HepG2 (cell line): ENCODE measurements at regions not wholly inside any gene's neighbourhood (a gene's known extent, or its start where the extent isn't known, plus 50 kb on each side); places are given as distances from the start of the nearest gene placed in this dataset.

Source experiments
- ATAC-seq: fragments of 200-7000 bp; cut with Tn5 transposase; 3 replicates; pipeline ENCODE4 v1.9.1; 2020; ENCODE audit warnings: mild to moderate bottlenecking, moderate library complexity
- BruUV-seq: library from RNA; stranded (reverse); fragments of 400-500 nt; replicated peaks from 2 replicates; lab custom pipeline; 2021; lab: Mats Ljungman, UMichigan
- CTCF ChIA-PET: fragments of 300-600 bp; formaldehyde crosslinking; extraction: SDS; loops from one replicate; lab custom pipeline; 2021; ENCODE audit warnings: low total read pairs, inconsistent platforms, low intra/inter-chr PET ratio; lab: Yijun Ruan, JAX
- POLR2A ChIA-PET: fragments of 350-600 bp; sonication (Branson Sonifier 250); formaldehyde crosslinking; loops from one replicate; lab custom pipeline; 2020; ENCODE audit warnings: antibody characterized with exemption, inconsistent platforms; lab: Yijun Ruan, JAX
- DNase-seq: peaks from one replicate; pipeline ENCODE4 v3.0.0-alpha.2; 2015; ENCODE audit warnings: low spot score
- FAIRE-seq: peaks from 3 replicates; lab custom pipeline; 2011; peaks lifted over from hg19 to GRCh38; lab: Jason Lieb, UNC
- H2AFZ ChIP-seq: one replicate; pipeline ENCODE4 v1.6.1; 2011; ENCODE audit warnings: low read length, inconsistent platforms
- H3K27ac ChIP-seq: fragments of 300-600 bp; 3 replicates; pipeline ENCODE4 v1.8.0; 2011; ENCODE audit warnings: mixed run types, mild to moderate bottlenecking, mixed read lengths, low read length, inconsistent platforms; ENCODE audit not compliant: insufficient read depth; ENCODE audit errors: extremely low read length
- H3K27me3 ChIP-seq, 2 experiments: fragments of 200-600 bp in 1 of 2; 2 replicates in 1 of 2; 3 replicates in 1 of 2; pipeline versions ENCODE4 v1.6.0 to v1.8.0; 2011; ENCODE audit warnings: low read length in 2 of 2, mild to moderate bottlenecking in 2 of 2, moderate library complexity in 2 of 2, inconsistent platforms in 1 of 2; ENCODE audit not compliant: insufficient read depth in 2 of 2, control insufficient read depth in 1 of 2
- H3K36me3 ChIP-seq, 2 experiments: fragments of 200-600 bp in 1 of 2; replicated peaks in 1 of 2; 2 replicates in 1 of 2; 3 replicates in 1 of 2; pipeline versions ENCODE4 v1.5.1 to v1.8.0; 2011; ENCODE audit warnings: low read length in 2 of 2, inconsistent platforms in 1 of 2; ENCODE audit not compliant: insufficient read depth in 2 of 2, control insufficient read depth in 1 of 2
- H3K4me1 ChIP-seq: 2 replicates; pipeline ENCODE4 v1.5.1; 2012; ENCODE audit warnings: low read length, inconsistent platforms; ENCODE audit not compliant: insufficient read depth
- H3K4me2 ChIP-seq: 2 replicates; pipeline ENCODE4 v1.6.0; 2011; ENCODE audit warnings: low read depth, low read length, inconsistent platforms
- H3K4me3 ChIP-seq, 3 experiments: fragments of 200-600 bp in 1 of 3; sonication (generic), shearing (Covaris generic) in 1 of 3; replicated peaks in 1 of 3; 2 replicates each; pipeline ENCODE4 v1.5.1; 2011 to 2016; ENCODE audit warnings: low read length in 3 of 3, inconsistent platforms in 2 of 3, low read depth in 2 of 3, mild to moderate bottlenecking in 2 of 3, control low read depth in 1 of 3, mixed read lengths in 1 of 3; ENCODE audit not compliant: insufficient read depth in 1 of 3
- H3K79me2 ChIP-seq: one replicate; pipeline ENCODE4 v1.6.1; 2011; ENCODE audit warnings: low read length, inconsistent platforms; ENCODE audit not compliant: insufficient read depth
- H3K9ac ChIP-seq: 2 replicates; pipeline ENCODE4 v1.6.0; 2011; ENCODE audit warnings: mild to moderate bottlenecking, low read depth, low read length, inconsistent platforms; ENCODE audit not compliant: insufficient read depth
- H3K9me3 ChIP-seq: 2 replicates; pipeline ENCODE4 v1.5.1; 2012; ENCODE audit warnings: mild to moderate bottlenecking, low read length
- H4K20me1 ChIP-seq: 2 replicates; pipeline ENCODE4 v1.6.0; 2011; ENCODE audit warnings: inconsistent platforms, mild to moderate bottlenecking, low read length, moderate library complexity; ENCODE audit not compliant: insufficient read depth
- DR1 ChIP-seq: sonication (generic); formaldehyde crosslinking; IDR thresholded peaks from 2 replicates; pipeline ENCODE4 v1.8.0; 2021; ENCODE audit warnings: mild to moderate bottlenecking, missing genetic modification reagents, inconsistent platforms
- HNRNPH1 ChIP-seq: fragments of 200-400 bp; formaldehyde crosslinking; optimal IDR thresholded peaks from 2 replicates; pipeline ENCODE3; 2017; ENCODE audit warnings: mild to moderate bottlenecking, low read depth, low read length
- ZNF33B ChIP-seq: sonication (generic); formaldehyde crosslinking; IDR thresholded peaks from 2 replicates; pipeline ENCODE4 v1.5.1; 2020; ENCODE audit warnings: mild to moderate bottlenecking, missing genetic modification reagents
- WGBS: methylation state at CpG from one replicate; pipeline ENCODE4 v1.1.6; 2017; ENCODE audit warnings: low lambda C conversion rate; 5-methylcytosine and 5-hydroxymethylcytosine counted together
- in situ Hi-C: cut with HindIII; loops from 2 replicates; pipeline ENCODE4 v1.10.0; 2017; ENCODE audit warnings: low pct_unique_long_range_greater_than_20kb; ENCODE audit not compliant: extremely low pct_ligation_motif_present
- intact Hi-C: fragments of 100-400 bp; cut with micrococcal nuclease; formaldehyde crosslinking; loops from one replicate; pipeline ENCODE4 v1.10.0; 2022; ENCODE audit not compliant: unreplicated experiment

- WGBS: 0% methylated on average over 1 of the region's 1 CpG
- no TSS peak for BruUV-seq
- POLR2A ChIA-PET: no interaction called here
- ATAC-seq (no peak), FAIRE-seq (no peak), DNase-seq (no peak)
- Histone ChIP-seq H3K4me2 (no peak overlapping the region), H3K79me2 (no peaks in the 10 kb centered on the region), H2AFZ (no peak overlapping the region), H3K27me3 (no peaks in the 10 kb centered on the region), H3K9me3 (no peaks in the 10 kb centered on the region), H3K4me3 (no peak overlapping the region), H3K36me3 (no peaks in the 10 kb centered on the region), H4K20me1 (no peaks in the 10 kb centered on the region), H3K9ac (no peak overlapping the region), H3K27ac (no peak overlapping the region), H3K4me1 (no peaks in the 10 kb centered on the region)
- in situ Hi-C loops (no loop called here), intact Hi-C loops (no loop called here)
- CTCF ChIA-PET: no interaction called here
- no peak for TF ChIP-seq HNRNPH1
- no peak for TF ChIP-seq DR1 (CRISPR knock-in tag)
Measured at GRCh38 chr14:49408187-49408933, 177.8 kb downstream of the RPS29 start.

GRCh38 chr14:49405291-49405690, 180.9 kb downstream of the RPS29 start:
- H3K27me3 ChIP-seq: no peaks in the 10 kb centered on the region
- no peaks in the 10 kb centered on the region for H3K36me3 ChIP-seq
- H3K4me2 ChIP-seq: no peak overlapping the region
- H3K4me1 ChIP-seq: no peaks in the 10 kb centered on the region
- no peak overlapping the region for H3K4me3 ChIP-seq
- ChIA-PET POLR2A (no interaction called here), CTCF (no interaction called here)
- DNase-seq: no peak
- in situ Hi-C loops: no loop called here
- BruUV-seq: no TSS peak
- H3K27ac ChIP-seq: no peak overlapping the region
- WGBS: 4% methylated on average over 3 of the region's 3 CpGs
- FAIRE-seq: no peak
- H4K20me1 ChIP-seq: no peaks in the 10 kb centered on the region
- intact Hi-C loops: no loop called here
- H3K9me3 ChIP-seq: no peaks in the 10 kb centered on the region
- H3K79me2 ChIP-seq: no peaks in the 10 kb centered on the region
- TF ChIP-seq ZNF33B (CRISPR knock-in tag): no peak
- TF ChIP-seq, all 625 proteins: peak for 0
- Histone ChIP-seq H3K9ac (no peak overlapping the region), H2AFZ (no peak overlapping the region)
- no peak for ATAC-seq
